H1 (cell line): ENCODE measurements at regions not wholly inside any gene's neighbourhood (a gene's known extent, or its start where the extent isn't known, plus 50 kb on each side); places are given as distances from the start of the nearest gene placed in this dataset.

Experiments used
- CTCF ChIA-PET: fragments of 300-600 bp; sonication (Branson Sonifier 250); formaldehyde crosslinking; loops from one replicate; lab custom pipeline; 2021; ENCODE audit not compliant: partially characterized antibody; lab: Charles Lee
- POLR2A ChIA-PET: fragments of 300-600 bp; sonication (Branson Sonifier 250); formaldehyde crosslinking; loops from one replicate; lab custom pipeline; 2021; ENCODE audit warnings: inconsistent platforms; ENCODE audit not compliant: partially characterized antibody; lab: Charles Lee
- DNase-seq, 2 experiments: peaks; one replicate each; pipeline versions ENCODE4 v3.0.0 to v3.0.0-alpha.2; 2010 to 2022; ENCODE audit warnings: low spot score in 2 of 2, low read depth in 1 of 2, mixed read lengths in 1 of 2
- FAIRE-seq: peaks from 2 replicates; lab custom pipeline; 2011; peaks lifted over from hg19 to GRCh38; lab: Jason Lieb, UNC
- H2AFZ ChIP-seq: 2 replicates; pipeline ENCODE4 v1.8.1; 2012; ENCODE audit warnings: low read length, inconsistent platforms
- H2AK5ac ChIP-seq: 2 replicates; pipeline ENCODE4 v1.6.1; 2013; ENCODE audit warnings: low read depth, low read length
- H2BK120ac ChIP-seq: replicated peaks from 2 replicates; pipeline ENCODE3; 2013; ENCODE audit warnings: low read depth, low read length, inconsistent platforms
- H2BK12ac ChIP-seq: 2 replicates; pipeline ENCODE4 v1.6.1; 2013; ENCODE audit warnings: low read depth, low read length
- H2BK15ac ChIP-seq: 2 replicates; pipeline ENCODE4 v1.6.1; 2013; ENCODE audit warnings: low read length
- H2BK20ac ChIP-seq: 2 replicates; pipeline ENCODE4 v1.6.1; 2013; ENCODE audit warnings: low read length
- H2BK5ac ChIP-seq: 2 replicates; pipeline ENCODE4 v1.6.1; 2013; ENCODE audit warnings: low read depth, low read length
- H3K14ac ChIP-seq: 2 replicates; pipeline ENCODE4 v1.6.1; 2013; ENCODE audit warnings: inconsistent platforms; ENCODE audit not compliant: insufficient read length
- H3K18ac ChIP-seq: 2 replicates; pipeline ENCODE4 v1.6.1; 2013; ENCODE audit warnings: low read length; ENCODE audit errors: extremely low read depth
- H3K23ac ChIP-seq: 2 replicates; pipeline ENCODE4 v1.6.1; 2013; ENCODE audit warnings: inconsistent platforms; ENCODE audit not compliant: insufficient read length
- H3K23me2 ChIP-seq: 2 replicates; pipeline ENCODE4 v1.6.1; 2013; ENCODE audit warnings: low read depth, low read length
- H3K27ac ChIP-seq: 2 replicates; pipeline ENCODE4 v1.6.1; 2011; ENCODE audit warnings: low read depth, low read length, inconsistent platforms
- H3K27me3 ChIP-seq, 4 experiments: replicated peaks in 1 of 4; 1 replicate in 1 of 4; 2 replicates in 3 of 4; pipeline versions ENCODE4 v1.6.1 to v1.8.1; 2011 to 2013; ENCODE audit warnings: low read length in 3 of 4, mild to moderate bottlenecking in 3 of 4, inconsistent platforms in 2 of 4, mixed read lengths in 2 of 4, moderate library complexity in 1 of 4; ENCODE audit not compliant: control insufficient read depth in 3 of 4, insufficient read depth in 3 of 4; ENCODE audit errors: extremely low read depth in 1 of 4
- H3K36me3 ChIP-seq, 4 experiments: 2 replicates each; pipeline versions ENCODE4 v1.6.1 to v1.8.1; 2011 to 2013; ENCODE audit warnings: mild to moderate bottlenecking in 4 of 4, low read length in 3 of 4, moderate library complexity in 2 of 4, control low read depth in 1 of 4, inconsistent platforms in 1 of 4; ENCODE audit not compliant: insufficient read depth in 4 of 4, control insufficient read depth in 2 of 4
- H3K4ac ChIP-seq: replicated peaks from 2 replicates; pipeline ENCODE3; 2013; ENCODE audit warnings: low read length, low read depth, mixed read lengths, inconsistent platforms; ENCODE audit not compliant: insufficient read length
- H3K4me1 ChIP-seq, 4 experiments: replicated peaks in 1 of 4; 1 replicate in 1 of 4; 2 replicates in 3 of 4; pipeline versions ENCODE4 v1.6.1 to v1.8.1; 2011 to 2013; ENCODE audit warnings: low read length in 3 of 4, inconsistent platforms in 2 of 4, mixed read lengths in 1 of 4; ENCODE audit not compliant: insufficient read depth in 4 of 4, control insufficient read depth in 3 of 4
- H3K4me2 ChIP-seq, 2 experiments: 2 replicates each; pipeline versions ENCODE4 v1.6.1 to v1.8.1; 2011 to 2013; ENCODE audit warnings: low read depth in 2 of 2, low read length in 2 of 2, control low read depth in 1 of 2, inconsistent platforms in 1 of 2, mild to moderate bottlenecking in 1 of 2; ENCODE audit not compliant: insufficient read depth in 1 of 2
- H3K4me3 ChIP-seq, 4 experiments: fragments of 200-600, 300-600 bp in 1 of 4; sonication (generic), shearing (Covaris generic), sonication (Bioruptor Twin) in 1 of 4; 2 replicates each; pipeline versions ENCODE4 v1.5.1 to v1.8.1; 2011 to 2016; ENCODE audit warnings: low read length in 4 of 4, low read depth in 3 of 4, control low read depth in 2 of 4, inconsistent platforms in 2 of 4, mild to moderate bottlenecking in 2 of 4, mixed read lengths in 1 of 4, moderate library complexity in 1 of 4; ENCODE audit not compliant: insufficient read depth in 2 of 4; ENCODE audit errors: extremely low read depth in 1 of 4
- H3K56ac ChIP-seq: replicated peaks from 2 replicates; pipeline ENCODE3; 2013; ENCODE audit warnings: low read depth, mild to moderate bottlenecking, mixed read lengths, low read length, inconsistent platforms; ENCODE audit not compliant: insufficient read length
- H3K79me1 ChIP-seq: 2 replicates; pipeline ENCODE4 v1.6.1; 2013; ENCODE audit warnings: low read depth, low read length, control low read depth
- H3K79me2 ChIP-seq, 2 experiments: 2 replicates each; pipeline versions ENCODE4 v1.6.1 to v1.8.1; 2012 to 2013; ENCODE audit warnings: low read length in 2 of 2, mild to moderate bottlenecking in 2 of 2, inconsistent platforms in 1 of 2; ENCODE audit not compliant: insufficient read depth in 2 of 2, control insufficient read depth in 1 of 2
- H3K9ac ChIP-seq, 4 experiments: replicated peaks in 1 of 4; 1 replicate in 1 of 4; 2 replicates in 3 of 4; pipeline versions ENCODE4 v1.6.1 to v1.8.1; 2011 to 2013; ENCODE audit warnings: low read depth in 3 of 4, low read length in 3 of 4, control low read depth in 2 of 4, mild to moderate bottlenecking in 2 of 4, moderate library complexity in 2 of 4, inconsistent platforms in 1 of 4; ENCODE audit errors: extremely low read depth in 1 of 4
- H3K9me3 ChIP-seq, 2 experiments: 2 replicates each; pipeline versions ENCODE4 v1.6.1 to v1.8.1; 2012 to 2013; ENCODE audit warnings: mild to moderate bottlenecking in 2 of 2, moderate library complexity in 2 of 2, control low read depth in 1 of 2, inconsistent platforms in 1 of 2, low read depth in 1 of 2, low read length in 1 of 2, mixed read lengths in 1 of 2; ENCODE audit not compliant: insufficient read depth in 2 of 2
- H4K20me1 ChIP-seq, 2 experiments: replicated peaks in 1 of 2; 2 replicates each; pipeline versions ENCODE3 to v1.8.1; 2011 to 2013; ENCODE audit warnings: inconsistent platforms in 2 of 2, low read length in 2 of 2, mild to moderate bottlenecking in 1 of 2; ENCODE audit not compliant: insufficient read depth in 2 of 2, control insufficient read depth in 1 of 2
- H4K5ac ChIP-seq: 2 replicates; pipeline ENCODE4 v1.6.1; 2013; ENCODE audit warnings: low read length, low read depth, mixed read lengths, inconsistent platforms; ENCODE audit not compliant: insufficient read length
- H4K8ac ChIP-seq: 2 replicates; pipeline ENCODE4 v1.8.0; 2013; ENCODE audit warnings: mild to moderate bottlenecking, moderate library complexity, low read length, inconsistent platforms; ENCODE audit not compliant: insufficient read depth; ENCODE audit errors: extremely low read depth
- H4K91ac ChIP-seq: replicated peaks from 2 replicates; pipeline ENCODE3; 2013; ENCODE audit warnings: low read length, mixed read lengths, inconsistent platforms; ENCODE audit not compliant: insufficient read length
- BACH1 ChIP-seq: IDR thresholded peaks from 2 replicates; pipeline ENCODE4 v1.6.1; 2012; ENCODE audit warnings: low read length, improper control_type of control experiment
- CBX5 ChIP-seq: fragments of 300-800, 300-1000 bp; sonication (generic); IDR thresholded peaks from 2 replicates; pipeline ENCODE4 v1.7.1; 2016; ENCODE audit warnings: antibody characterized with exemption, low read length, low read depth
- FOSL1 ChIP-seq: IDR thresholded peaks from 2 replicates; pipeline ENCODE4 v1.6.1; 2011; ENCODE audit warnings: mild to moderate bottlenecking, low read depth, low read length, moderate library complexity; ENCODE audit not compliant: insufficient read depth
- GABPA ChIP-seq: IDR thresholded peaks from 2 replicates; pipeline ENCODE4 v1.6.1; 2011; ENCODE audit warnings: mild to moderate bottlenecking, low read length, moderate library complexity, borderline replicate concordance; ENCODE audit not compliant: insufficient read depth
- HDAC2 ChIP-seq, 2 experiments: fragments of 300-600 bp in 1 of 2; sonication (generic) in 1 of 2; IDR thresholded peaks; 2 replicates each; pipeline ENCODE4 v1.6.1; 2011 to 2012; ENCODE audit warnings: low read depth in 2 of 2, low read length in 2 of 2, mild to moderate bottlenecking in 2 of 2, moderate library complexity in 2 of 2, borderline replicate concordance in 1 of 2, inconsistent platforms in 1 of 2
- JUN ChIP-seq: IDR thresholded peaks from 2 replicates; pipeline ENCODE4 v1.6.1; 2011; ENCODE audit warnings: low read depth, mild to moderate bottlenecking, improper control_type of control experiment, low read length
- JUND ChIP-seq: IDR thresholded peaks from 2 replicates; pipeline ENCODE4 v1.6.1; 2011; ENCODE audit warnings: mild to moderate bottlenecking, improper control_type of control experiment, low read length
- KDM1A ChIP-seq: fragments of 200-600, 300-600 bp; sonication (generic); IDR thresholded peaks from 2 replicates; pipeline ENCODE4 v1.7.1; 2016; ENCODE audit warnings: mild to moderate bottlenecking, low read length, borderline replicate concordance
- NRF1 ChIP-seq: IDR thresholded peaks from 2 replicates; pipeline ENCODE4 v1.6.1; 2011; ENCODE audit warnings: mild to moderate bottlenecking, low read depth, low read length, improper control_type of control experiment
- POLR2A ChIP-seq, 2 experiments: IDR thresholded peaks; 1 replicate in 1 of 2; 2 replicates in 1 of 2; pipeline ENCODE4 v1.6.1; 2011; ENCODE audit warnings: low read depth in 2 of 2, low read length in 2 of 2, mild to moderate bottlenecking in 2 of 2; ENCODE audit errors: control extremely low read depth in 1 of 2
- RAD21 ChIP-seq, 2 experiments: IDR thresholded peaks in 1 of 2; conservative IDR thresholded peaks in 1 of 2; 2 replicates each; pipeline ENCODE4 v1.6.1; 2011; ENCODE audit warnings: low read depth in 2 of 2, low read length in 2 of 2, improper control_type of control experiment in 1 of 2, inconsistent platforms in 1 of 2, mild to moderate bottlenecking in 1 of 2, moderate library complexity in 1 of 2
- RBBP5 ChIP-seq: IDR thresholded peaks from 2 replicates; pipeline ENCODE4 v1.7.1; 2012; ENCODE audit warnings: low read depth, mild to moderate bottlenecking, inconsistent platforms, low read length, moderate library complexity, borderline replicate concordance
- SP4 ChIP-seq: IDR thresholded peaks from 2 replicates; pipeline ENCODE4 v1.6.1; 2012; ENCODE audit warnings: low read length, inconsistent platforms
- TAF1 ChIP-seq: IDR thresholded peaks from 2 replicates; pipeline ENCODE4 v1.6.1; 2011; ENCODE audit warnings: mild to moderate bottlenecking, low read depth, low read length
- WGBS, 2 experiments: shearing (Covaris generic) in 1 of 2; methylation state at CpG; one replicate each; pipeline versions ENCODE4 v1.1.6 to v1.1.7; 2013 to 2015; ENCODE audit warnings: low lambda C conversion rate in 2 of 2, mixed read lengths in 2 of 2, inconsistent platforms in 1 of 2, low coverage in 1 of 2, missing lambda C conversion rate in 1 of 2; ENCODE audit not compliant: insufficient replicate concordance in 2 of 2, insufficient coverage in 1 of 2, insufficient read length in 1 of 2; ENCODE audit errors: extremely low coverage in 1 of 2, missing lambda C conversion rate in 1 of 2; 5-methylcytosine and 5-hydroxymethylcytosine counted together
- TF ChIP-seq, protein P1 (sequence below): IDR thresholded peaks from 2 replicates; pipeline ENCODE4 v1.6.1; 2012; ENCODE audit warnings: inconsistent platforms

- ChIA-PET POLR2A (no interaction called here), CTCF (interaction anchor here (0.8 to 1.5 kb wide), 4 partner anchors 45 to 608 kb away, joined by 3 to 5 read pairs (median 4); no protein-coding TSS in a partner anchor)
- FAIRE-seq (no peak), DNase-seq (no peak)
- H3K23ac ChIP-seq = no peak overlapping the region
- no peak overlapping the region for H3K56ac ChIP-seq
- peaks cover 0 to 2% (median under 1%) of the 10 kb centered on the region in 4 experiments; a peak in 4 of 7 replicates for H3K27me3 ChIP-seq
- H3K9ac ChIP-seq = no peak overlapping the region
- H3K4me1 ChIP-seq = peaks cover 0 to 18% (median 11%) of the 10 kb centered on the region in 4 experiments; a peak in 5 of 7 replicates
- no peak overlapping the region for H2BK12ac ChIP-seq
- H3K14ac ChIP-seq = no peak overlapping the region
- H3K4me2 ChIP-seq = no peak overlapping the region
- no peak overlapping the region for H4K5ac ChIP-seq
- H3K18ac ChIP-seq = no peak overlapping the region
- H2AK5ac ChIP-seq = no peak overlapping the region
- H2BK5ac ChIP-seq = no peak overlapping the region
- H4K20me1 ChIP-seq = no peaks in the 10 kb centered on the region
- no peak overlapping the region for H2BK15ac ChIP-seq
- H3K4ac ChIP-seq = no peak overlapping the region
- H2AFZ ChIP-seq = no peak overlapping the region
- H2BK120ac ChIP-seq = no peak overlapping the region
- H4K8ac ChIP-seq = no peak overlapping the region
- H4K91ac ChIP-seq = no peak overlapping the region
- H3K79me1 ChIP-seq = no peaks in the 10 kb centered on the region
- no peaks in the 10 kb centered on the region for H3K9me3 ChIP-seq
- H3K23me2 ChIP-seq = no peaks in the 10 kb centered on the region
- H3K79me2 ChIP-seq = no peaks in the 10 kb centered on the region
- H3K4me3 ChIP-seq = no peak overlapping the region
- H3K36me3 ChIP-seq = no peaks in the 10 kb centered on the region
- H2BK20ac ChIP-seq = no peak overlapping the region
- WGBS, 2 experiments = 95% methylated on average over 9 of the region's 9 CpGs; no CpG with 5 or more reads in 1 of the 2 experiments
- no peak overlapping the region for H3K27ac ChIP-seq
- TF ChIP-seq NRF1 (no peak), FOSL1 (no peak), SP4 (no peak), HDAC2 (IDR thresholded peaks at IDR 0.05; ENCODE audit: borderline replicate concordance in 1 of 2, low read depth in 2 of 2, low read length in 2 of 2) (no peak), RBBP5 (no peak), JUND (no peak), KDM1A (no peak), GABPA (no peak), RAD21 (IDR thresholded peaks at IDR 0.05 in 1 of 2, conservative IDR thresholded peaks at IDR 0.05 in 1 of 2; ENCODE audit: low read depth in 2 of 2, low read length in 2 of 2) (no peak), CBX5 (no peak), POLR2A (IDR thresholded peaks at IDR 0.05; ENCODE audit: control extremely low read depth in 1 of 2, low read depth in 2 of 2, low read length in 2 of 2) (no peak), BACH1 (no peak), JUN (no peak), TAF1 (no peak)
- TF ChIP-seq, protein P1, sequence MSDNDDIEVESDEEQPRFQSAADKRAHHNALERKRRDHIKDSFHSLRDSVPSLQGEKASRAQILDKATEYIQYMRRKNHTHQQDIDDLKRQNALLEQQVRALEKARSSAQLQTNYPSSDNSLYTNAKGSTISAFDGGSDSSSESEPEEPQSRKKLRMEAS = no peak
Observed at GRCh38 chr16:51761001-51761400, 609.9 kb upstream of the SALL1 start.
